Spleen (tissue), 11 donors: ENCODE measurements at regions not wholly inside any gene's neighbourhood (a gene's known extent, or its start where the extent isn't known, plus 50 kb on each side); places are given as distances from the start of the nearest gene placed in this dataset.

Experiments used
- DNase-seq: peaks from one replicate; pipeline ENCODE4 v3.0.0-alpha.2; 2020
- H3K27ac ChIP-seq, 8 donors: fragments of 200-600 bp; sonication (generic) in 7 of 8; 1 replicate in 4 of 8; 2 replicates in 4 of 8; pipeline versions ENCODE4 v1.5.0 to v1.8.0; 2016 to 2021; ENCODE audit warnings: inconsistent platforms in 4 of 8, mild to moderate bottlenecking in 4 of 8, moderate library complexity in 1 of 8
- H3K27me3 ChIP-seq, 7 donors: fragments of 200-600 bp; sonication (generic) in 6 of 7; replicated peaks in 1 of 7; 1 replicate in 4 of 7; 2 replicates in 3 of 7; pipeline versions ENCODE4 v1.5.0 to v1.8.0; 2016 to 2021; ENCODE audit warnings: inconsistent platforms in 3 of 7, mild to moderate bottlenecking in 1 of 7
- H3K36me3 ChIP-seq, 6 donors: fragments of 200-600 bp; sonication (generic) in 5 of 6; 1 replicate in 4 of 6; 2 replicates in 2 of 6; pipeline versions ENCODE4 v1.5.0 to v1.8.0; 2016 to 2021; ENCODE audit warnings: inconsistent platforms in 2 of 6
- H3K4me1 ChIP-seq, 6 donors: fragments of 200-600 bp; sonication (generic) in 5 of 6; 1 replicate in 3 of 6; 2 replicates in 3 of 6; pipeline versions ENCODE4 v1.5.0 to v1.8.0; 2016 to 2021; ENCODE audit warnings: inconsistent platforms in 3 of 6
- H3K4me3 ChIP-seq, 8 donors: fragments of 200-600 bp; sonication (generic) in 7 of 8; 1 replicate in 4 of 8; 2 replicates in 4 of 8; pipeline versions ENCODE4 v1.5.0 to v1.8.0; 2016 to 2021; ENCODE audit warnings: inconsistent platforms in 4 of 8, mild to moderate bottlenecking in 4 of 8, moderate library complexity in 2 of 8
- H3K9me3 ChIP-seq, 8 donors: fragments of 200-600 bp; sonication (generic) in 7 of 8; 1 replicate in 4 of 8; 2 replicates in 4 of 8; pipeline versions ENCODE4 v1.5.0 to v1.8.0; 2016 to 2021; ENCODE audit warnings: inconsistent platforms in 4 of 8
- POLR2A ChIP-seq, 3 donors: fragments of 450-650 bp; IDR thresholded peaks; one replicate each; pipeline ENCODE4 v1.5.1; 2017; ENCODE audit warnings: antibody characterized with exemption in 3 of 3, mild to moderate bottlenecking in 1 of 3
- POLR2AphosphoS5 ChIP-seq, 3 donors: sonication (generic); formaldehyde crosslinking; IDR thresholded peaks; one replicate each; pipeline ENCODE4 v1.5.1; 2017; ENCODE audit warnings: antibody characterized with exemption in 3 of 3
- WGBS, 5 donors: extraction: QIAGEN DNeasy Blood & Tissue Kit in 3 of 5; methylation state at CpG; one replicate each; pipeline versions ENCODE4 v1.1.5 to v1.1.7; 2013 to 2018; 5-methylcytosine and 5-hydroxymethylcytosine counted together
- intact Hi-C: fragments of 100-400 bp; cut with DNase I; formaldehyde crosslinking; loops from one replicate; pipeline ENCODE4 v1.15.0; 2023; ENCODE audit warnings: low total_unique reads
- TF ChIP-seq, protein P1 (sequence below), 11 experiments: fragments of 200-600 bp in 7 of 11; fragments of 450-650 bp in 4 of 11; sonication (generic) in 4 of 11; IDR thresholded peaks in 8 of 11; conservative IDR thresholded peaks in 3 of 11; 1 replicate in 7 of 11; 2 replicates in 4 of 11; pipeline versions ENCODE4 v1.4.0 to v1.8.0; 2016 to 2021; ENCODE audit warnings: antibody characterized with exemption in 11 of 11, inconsistent platforms in 4 of 11, mild to moderate bottlenecking in 1 of 11
- donor health status: healthy with polysubstance abuse.
- donor health status: DM: no; HTN: no; CAD: no; lungs with moderate emphysema.
- donor health status: DM: no; HTN: no; CAD: no.
- donor health status: Bipolar disorder and iron deficiency.
- donor health status: healthy.
- donor health status: DM: no; HTN: no; CAD: no.
- donor health status: DM: yes; HTN: yes; CAD: no.

DNA sequence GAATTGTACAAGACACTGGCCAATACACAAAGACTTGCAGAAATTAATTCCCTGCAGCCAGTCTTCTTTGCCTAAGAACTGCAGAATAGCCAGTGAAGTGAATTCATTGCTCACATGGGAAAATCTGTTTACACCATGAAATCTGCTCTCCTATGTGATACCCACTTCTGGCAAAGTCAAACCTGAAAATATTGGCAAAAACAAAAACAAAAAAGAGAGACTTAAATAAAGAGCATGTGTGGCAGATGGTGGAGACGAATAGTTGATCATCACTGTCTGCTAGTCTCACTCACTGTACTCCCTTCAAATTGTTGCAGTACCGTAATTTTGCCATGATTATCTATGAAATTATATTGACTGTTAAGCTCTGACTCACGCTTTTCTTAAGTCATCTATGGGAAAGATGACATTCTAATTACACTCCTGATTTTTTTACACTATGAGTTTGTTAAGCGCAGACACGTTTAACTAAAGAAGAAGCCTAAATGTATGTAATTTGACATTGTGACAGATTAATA is 406.8 kb downstream of the PCDH7 start:
- Histone ChIP-seq H3K4me1 (no peaks in the 10 kb centered on the region), H3K27me3 (no peaks in the 10 kb centered on the region), H3K4me3 (no peak overlapping the region), H3K9me3 (no peaks in the 10 kb centered on the region), H3K36me3 (no peaks in the 10 kb centered on the region), H3K27ac (no peak overlapping the region)
- DNase-seq: no peak
- intact Hi-C loops: no loop called here
- TF ChIP-seq POLR2AphosphoS5 (IDR thresholded peaks at IDR 0.05): no peak
- TF ChIP-seq, protein P1, sequence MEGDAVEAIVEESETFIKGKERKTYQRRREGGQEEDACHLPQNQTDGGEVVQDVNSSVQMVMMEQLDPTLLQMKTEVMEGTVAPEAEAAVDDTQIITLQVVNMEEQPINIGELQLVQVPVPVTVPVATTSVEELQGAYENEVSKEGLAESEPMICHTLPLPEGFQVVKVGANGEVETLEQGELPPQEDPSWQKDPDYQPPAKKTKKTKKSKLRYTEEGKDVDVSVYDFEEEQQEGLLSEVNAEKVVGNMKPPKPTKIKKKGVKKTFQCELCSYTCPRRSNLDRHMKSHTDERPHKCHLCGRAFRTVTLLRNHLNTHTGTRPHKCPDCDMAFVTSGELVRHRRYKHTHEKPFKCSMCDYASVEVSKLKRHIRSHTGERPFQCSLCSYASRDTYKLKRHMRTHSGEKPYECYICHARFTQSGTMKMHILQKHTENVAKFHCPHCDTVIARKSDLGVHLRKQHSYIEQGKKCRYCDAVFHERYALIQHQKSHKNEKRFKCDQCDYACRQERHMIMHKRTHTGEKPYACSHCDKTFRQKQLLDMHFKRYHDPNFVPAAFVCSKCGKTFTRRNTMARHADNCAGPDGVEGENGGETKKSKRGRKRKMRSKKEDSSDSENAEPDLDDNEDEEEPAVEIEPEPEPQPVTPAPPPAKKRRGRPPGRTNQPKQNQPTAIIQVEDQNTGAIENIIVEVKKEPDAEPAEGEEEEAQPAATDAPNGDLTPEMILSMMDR (IDR thresholded peaks at IDR 0.05 in 8 of 11, conservative IDR thresholded peaks at IDR 0.05 in 3 of 11): no peak
- TF ChIP-seq POLR2A (IDR thresholded peaks at IDR 0.05): no peak
- 82 to 94% (median 87%) methylated on average over 5 of the region's 5 CpGs for WGBS, 5 donors

DNA sequence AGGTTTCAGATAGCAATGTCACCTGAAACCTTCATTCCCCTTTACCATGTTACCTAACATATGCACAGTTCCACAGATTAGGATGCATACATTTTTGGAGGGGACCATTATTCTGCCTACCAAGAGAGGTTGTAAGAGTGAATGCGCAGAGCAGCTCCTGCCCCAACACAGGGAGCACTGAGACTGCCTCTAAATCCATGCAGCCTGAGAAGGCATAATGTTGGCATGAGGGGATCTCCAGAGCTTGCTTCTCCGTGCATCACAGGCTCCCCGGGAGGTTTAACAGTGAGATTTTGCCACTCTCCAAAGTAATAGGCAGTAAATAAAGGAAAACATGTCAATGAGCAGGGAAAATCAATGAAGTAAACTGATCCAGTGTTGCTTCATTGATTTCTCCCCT is 410.8 kb downstream of the PCDH7 start:
- H3K36me3 ChIP-seq: no peaks in the 10 kb centered on the region
- 80 to 94% (median 88%) methylated on average over 3 of the region's 3 CpGs for WGBS, 5 donors

DNA sequence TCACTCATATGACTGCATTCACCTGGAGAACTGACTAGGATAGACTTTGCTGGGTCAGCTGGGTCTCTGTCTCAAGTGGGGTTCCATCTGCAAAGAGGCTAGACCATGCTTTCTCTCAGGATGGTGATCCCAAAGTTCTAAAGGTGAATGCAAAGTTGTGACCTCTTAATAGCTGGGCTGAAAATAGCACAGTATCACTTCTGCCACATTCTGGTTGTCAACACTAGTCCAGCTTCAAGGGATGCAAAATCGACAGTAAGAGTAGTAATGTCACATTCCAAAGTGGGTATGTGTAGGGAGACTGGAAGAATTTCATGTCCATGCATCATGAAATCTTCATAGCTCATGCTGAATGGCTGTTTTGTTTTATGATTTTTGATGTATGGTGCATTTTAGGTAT is 414.6 kb downstream of the PCDH7 start:
- H3K27ac ChIP-seq: no peak overlapping the region
- no peaks in the 10 kb centered on the region for H3K9me3 ChIP-seq
- intact Hi-C loops: no loop called here
- no peak for DNase-seq
- H3K36me3 ChIP-seq: no peaks in the 10 kb centered on the region
- H3K27me3 ChIP-seq: no peaks in the 10 kb centered on the region
- 67 to 79% (median 71%) methylated on average over 1 of the region's 1 CpG for WGBS, 5 donors
- no peaks in the 10 kb centered on the region for H3K4me1 ChIP-seq
- H3K4me3 ChIP-seq: no peak overlapping the region
- TF ChIP-seq POLR2A (IDR thresholded peaks at IDR 0.05): no peak
- TF ChIP-seq, protein P1 (IDR thresholded peaks at IDR 0.05 in 8 of 11, conservative IDR thresholded peaks at IDR 0.05 in 3 of 11): no peak
- no peak for TF ChIP-seq POLR2AphosphoS5 (IDR thresholded peaks at IDR 0.05)

More for the DNA sequence above, 410.8 kb downstream of the PCDH7 start:
- Histone ChIP-seq H3K4me1 (no peaks in the 10 kb centered on the region), H3K27ac (no peak overlapping the region), H3K4me3 (no peak overlapping the region), H3K9me3 (no peaks in the 10 kb centered on the region), H3K27me3 (no peaks in the 10 kb centered on the region)
- intact Hi-C loops: no loop called here
- DNase-seq: no peak
- TF ChIP-seq POLR2A (IDR thresholded peaks at IDR 0.05) (no peak), POLR2AphosphoS5 (IDR thresholded peaks at IDR 0.05) (no peak)
- TF ChIP-seq, protein P1 (IDR thresholded peaks at IDR 0.05 in 8 of 11, conservative IDR thresholded peaks at IDR 0.05 in 3 of 11): no peak

DNA sequence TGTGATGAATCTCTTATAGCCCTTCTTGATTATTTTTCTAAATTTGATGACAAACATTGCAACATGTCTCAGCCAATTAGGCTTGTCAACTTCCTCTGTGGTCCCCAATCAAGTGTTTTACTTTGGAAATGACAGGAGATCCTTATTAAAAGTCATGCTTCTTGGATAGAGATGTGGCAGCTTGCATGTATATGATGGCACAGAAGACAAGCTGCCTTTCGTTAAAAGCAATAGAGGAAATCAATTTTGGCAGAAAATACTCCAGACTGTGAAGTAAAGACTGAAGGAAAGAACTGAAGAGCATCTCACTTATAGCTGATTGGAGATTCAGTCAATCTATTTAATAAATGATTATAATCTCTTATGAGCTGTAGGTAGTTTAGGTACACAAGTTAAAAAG is 419.6 kb downstream of the PCDH7 start:
- Histone ChIP-seq H3K36me3 (peaks cover 0 to 5% (median 0%) of the 10 kb centered on the region in 6 donors), H3K9me3 (no peaks in the 10 kb centered on the region), H3K27me3 (no peaks in the 10 kb centered on the region), H3K4me1 (no peaks in the 10 kb centered on the region), H3K27ac (no peak overlapping the region), H3K4me3 (no peak overlapping the region)
- WGBS, 5 donors: 55 to 79% (median 61%) methylated on average over 1 of the region's 1 CpG
- intact Hi-C loops: no loop called here
- no peak for DNase-seq
- TF ChIP-seq, protein P1 (IDR thresholded peaks at IDR 0.05 in 8 of 11, conservative IDR thresholded peaks at IDR 0.05 in 3 of 11): no peak
- TF ChIP-seq POLR2A (IDR thresholded peaks at IDR 0.05) (no peak), POLR2AphosphoS5 (IDR thresholded peaks at IDR 0.05) (no peak)
